ENCODE measurements at regions not wholly inside any gene's neighbourhood (a gene's known extent, or its start where the extent isn't known, plus 50 kb on each side); places are given as distances from the start of the nearest gene placed in this dataset.

DNA sequence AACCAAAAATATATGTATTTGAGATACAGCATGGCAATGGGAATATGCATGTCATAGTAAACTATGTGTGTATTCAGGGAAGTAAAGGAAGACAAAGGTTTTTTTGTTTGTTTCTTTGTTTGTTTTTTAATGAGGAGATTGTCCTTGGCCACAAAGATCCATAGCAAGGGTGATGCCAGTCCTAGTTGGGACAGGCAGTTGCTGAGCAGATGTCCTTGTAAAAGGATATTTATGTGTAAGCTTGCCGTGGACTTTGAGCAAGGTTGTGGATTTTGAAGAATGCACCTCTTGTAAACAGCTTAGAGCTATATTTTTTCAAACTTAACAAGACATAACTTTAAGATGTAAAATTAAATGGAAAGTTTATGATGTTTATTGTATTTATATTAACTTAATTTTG, 69.9 kb upstream of the GABRE start:
- TF ChIP-seq, protein P1, sequence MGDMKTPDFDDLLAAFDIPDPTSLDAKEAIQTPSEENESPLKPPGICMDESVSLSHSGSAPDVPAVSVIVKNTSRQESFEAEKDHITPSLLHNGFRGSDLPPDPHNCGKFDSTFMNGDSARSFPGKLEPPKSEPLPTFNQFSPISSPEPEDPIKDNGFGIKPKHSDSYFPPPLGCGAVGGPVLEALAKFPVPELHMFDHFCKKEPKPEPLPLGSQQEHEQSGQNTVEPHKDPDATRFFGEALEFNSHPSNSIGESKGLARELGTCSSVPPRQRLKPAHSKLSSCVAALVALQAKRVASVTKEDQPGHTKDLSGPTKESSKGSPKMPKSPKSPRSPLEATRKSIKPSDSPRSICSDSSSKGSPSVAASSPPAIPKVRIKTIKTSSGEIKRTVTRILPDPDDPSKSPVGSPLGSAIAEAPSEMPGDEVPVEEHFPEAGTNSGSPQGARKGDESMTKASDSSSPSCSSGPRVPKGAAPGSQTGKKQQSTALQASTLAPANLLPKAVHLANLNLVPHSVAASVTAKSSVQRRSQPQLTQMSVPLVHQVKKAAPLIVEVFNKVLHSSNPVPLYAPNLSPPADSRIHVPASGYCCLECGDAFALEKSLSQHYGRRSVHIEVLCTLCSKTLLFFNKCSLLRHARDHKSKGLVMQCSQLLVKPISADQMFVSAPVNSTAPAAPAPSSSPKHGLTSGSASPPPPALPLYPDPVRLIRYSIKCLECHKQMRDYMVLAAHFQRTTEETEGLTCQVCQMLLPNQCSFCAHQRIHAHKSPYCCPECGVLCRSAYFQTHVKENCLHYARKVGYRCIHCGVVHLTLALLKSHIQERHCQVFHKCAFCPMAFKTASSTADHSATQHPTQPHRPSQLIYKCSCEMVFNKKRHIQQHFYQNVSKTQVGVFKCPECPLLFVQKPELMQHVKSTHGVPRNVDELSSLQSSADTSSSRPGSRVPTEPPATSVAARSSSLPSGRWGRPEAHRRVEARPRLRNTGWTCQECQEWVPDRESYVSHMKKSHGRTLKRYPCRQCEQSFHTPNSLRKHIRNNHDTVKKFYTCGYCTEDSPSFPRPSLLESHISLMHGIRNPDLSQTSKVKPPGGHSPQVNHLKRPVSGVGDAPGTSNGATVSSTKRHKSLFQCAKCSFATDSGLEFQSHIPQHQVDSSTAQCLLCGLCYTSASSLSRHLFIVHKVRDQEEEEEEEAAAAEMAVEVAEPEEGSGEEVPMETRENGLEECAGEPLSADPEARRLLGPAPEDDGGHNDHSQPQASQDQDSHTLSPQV (IDR thresholded peaks at IDR 0.05): no peak
- no peak for TF ChIP-seq POLR2A (IDR thresholded peaks at IDR 0.05; ENCODE audit: low read depth, low read length)
- no peak for TF ChIP-seq MXI1 (IDR thresholded peaks at IDR 0.05; ENCODE audit: low read depth, low read length)
- no peak for TF ChIP-seq ZNF24 (IDR thresholded peaks at IDR 0.05)
- TF ChIP-seq BHLHE40 (IDR thresholded peaks at IDR 0.05; ENCODE audit: borderline replicate concordance in 1 of 2, low read depth in 2 of 2, low read length in 1 of 2): no peak
- TF ChIP-seq, protein P2, sequence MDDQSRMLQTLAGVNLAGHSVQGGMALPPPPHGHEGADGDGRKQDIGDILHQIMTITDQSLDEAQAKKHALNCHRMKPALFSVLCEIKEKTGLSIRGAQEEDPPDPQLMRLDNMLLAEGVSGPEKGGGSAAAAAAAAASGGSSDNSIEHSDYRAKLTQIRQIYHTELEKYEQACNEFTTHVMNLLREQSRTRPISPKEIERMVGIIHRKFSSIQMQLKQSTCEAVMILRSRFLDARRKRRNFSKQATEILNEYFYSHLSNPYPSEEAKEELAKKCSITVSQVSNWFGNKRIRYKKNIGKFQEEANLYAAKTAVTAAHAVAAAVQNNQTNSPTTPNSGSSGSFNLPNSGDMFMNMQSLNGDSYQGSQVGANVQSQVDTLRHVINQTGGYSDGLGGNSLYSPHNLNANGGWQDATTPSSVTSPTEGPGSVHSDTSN (IDR thresholded peaks at IDR 0.05; ENCODE audit: insufficient replicate concordance, low read depth, low read length): no peak
- TF ChIP-seq PAX8 (IDR thresholded peaks at IDR 0.05): no peak
- TF ChIP-seq, protein P3, sequence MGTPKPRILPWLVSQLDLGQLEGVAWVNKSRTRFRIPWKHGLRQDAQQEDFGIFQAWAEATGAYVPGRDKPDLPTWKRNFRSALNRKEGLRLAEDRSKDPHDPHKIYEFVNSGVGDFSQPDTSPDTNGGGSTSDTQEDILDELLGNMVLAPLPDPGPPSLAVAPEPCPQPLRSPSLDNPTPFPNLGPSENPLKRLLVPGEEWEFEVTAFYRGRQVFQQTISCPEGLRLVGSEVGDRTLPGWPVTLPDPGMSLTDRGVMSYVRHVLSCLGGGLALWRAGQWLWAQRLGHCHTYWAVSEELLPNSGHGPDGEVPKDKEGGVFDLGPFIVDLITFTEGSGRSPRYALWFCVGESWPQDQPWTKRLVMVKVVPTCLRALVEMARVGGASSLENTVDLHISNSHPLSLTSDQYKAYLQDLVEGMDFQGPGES (IDR thresholded peaks at IDR 0.05): no peak
- TF ChIP-seq DPF2 (IDR thresholded peaks at IDR 0.05): no peak
- no peak for TF ChIP-seq ZNF274 (IDR thresholded peaks at IDR 0.05; ENCODE audit: insufficient read depth, insufficient read length)
- TF ChIP-seq, protein P4, sequence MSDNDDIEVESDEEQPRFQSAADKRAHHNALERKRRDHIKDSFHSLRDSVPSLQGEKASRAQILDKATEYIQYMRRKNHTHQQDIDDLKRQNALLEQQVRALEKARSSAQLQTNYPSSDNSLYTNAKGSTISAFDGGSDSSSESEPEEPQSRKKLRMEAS (IDR thresholded peaks at IDR 0.05; ENCODE audit: low read depth, low read length): no peak

Measured in GM12878 (cell line).